WTC11 (cell line): ENCODE measurements at regions not wholly inside any gene's neighbourhood (a gene's known extent, or its start where the extent isn't known, plus 50 kb on each side); places are given as distances from the start of the nearest gene placed in this dataset.

Experiments
- CREM ChIP-seq: sonication (generic); formaldehyde crosslinking; IDR thresholded peaks from 2 replicates; pipeline ENCODE4 v1.8.1; 2022; ENCODE audit warnings: mild to moderate bottlenecking, missing genetic modification reagents, moderate library complexity
- CTCF ChIP-seq: fragments of 200-600 bp; IDR thresholded peaks from 2 replicates; pipeline ENCODE4 v1.8.0; 2022; ENCODE audit warnings: antibody characterized with exemption
- JUN ChIP-seq: sonication (generic); formaldehyde crosslinking; IDR thresholded peaks from 2 replicates; pipeline ENCODE4 v1.8.0; 2023; ENCODE audit warnings: mild to moderate bottlenecking, missing genetic modification reagents
- MLX ChIP-seq: sonication (generic); formaldehyde crosslinking; IDR thresholded peaks from 2 replicates; pipeline ENCODE4 v1.8.1; 2023; ENCODE audit warnings: mild to moderate bottlenecking, missing genetic modification reagents, moderate library complexity
- RELA ChIP-seq: sonication (generic); formaldehyde crosslinking; IDR thresholded peaks from 2 replicates; pipeline ENCODE4 v1.8.1; 2022; ENCODE audit warnings: missing genetic modification reagents, mild to moderate bottlenecking, borderline replicate concordance
- TP53 ChIP-seq: sonication (generic); formaldehyde crosslinking; IDR thresholded peaks from 2 replicates; pipeline ENCODE4 v1.8.1; 2023; ENCODE audit warnings: mild to moderate bottlenecking, missing genetic modification reagents
- USF2 ChIP-seq: sonication (generic); formaldehyde crosslinking; IDR thresholded peaks from 2 replicates; pipeline ENCODE4 v1.8.1; 2023; ENCODE audit warnings: mild to moderate bottlenecking, missing genetic modification reagents, moderate library complexity
- ZBTB21 ChIP-seq: sonication (generic); formaldehyde crosslinking; IDR thresholded peaks from 2 replicates; pipeline ENCODE4 v1.8.1; 2023; ENCODE audit warnings: mild to moderate bottlenecking, missing genetic modification reagents, borderline replicate concordance
- ZNF138 ChIP-seq: sonication (generic); formaldehyde crosslinking; conservative IDR thresholded peaks from 2 replicates; pipeline ENCODE4 v1.8.1; 2022; ENCODE audit warnings: mild to moderate bottlenecking, moderate library complexity, missing genetic modification reagents
- ZNF219 ChIP-seq: sonication (generic); formaldehyde crosslinking; IDR thresholded peaks from 2 replicates; pipeline ENCODE4 v1.8.0; 2023; ENCODE audit warnings: missing genetic modification reagents, mild to moderate bottlenecking, borderline replicate concordance

GRCh38 chr6:154623391-154623790 lies 109.8 kb upstream of the SCAF8 start:
- no peak for TF ChIP-seq MLX (CRISPR knock-in tag)
- TF ChIP-seq CTCF = no peak
- no peak for TF ChIP-seq JUN (CRISPR knock-in tag)
- no peak for TF ChIP-seq CREM
- TF ChIP-seq ZNF219 (CRISPR knock-in tag) = no peak
- no peak for TF ChIP-seq USF2
- no peak for TF ChIP-seq TP53 (CRISPR knock-in tag)
- no peak for TF ChIP-seq RELA (CRISPR knock-in tag)
- no peak for TF ChIP-seq ZNF138 (CRISPR knock-in tag)
- TF ChIP-seq ZBTB21 (CRISPR knock-in tag) = no peak
